Fibroblast of lung (primary cell): ENCODE measurements at regions not wholly inside any gene's neighbourhood (a gene's known extent, or its start where the extent isn't known, plus 50 kb on each side); places are given as distances from the start of the nearest gene placed in this dataset.

ENCODE experiments used
- EZH2 ChIP-seq: IDR thresholded peaks from 2 replicates; pipeline ENCODE4 v1.5.1; 2012; ENCODE audit warnings: low read length, control low read depth, mild to moderate bottlenecking; ENCODE audit errors: missing control alignments
- TF ChIP-seq, protein P1 (sequence below), 2 donors: IDR thresholded peaks in 1 of 2; conservative IDR thresholded peaks in 1 of 2; 1 replicate in 1 of 2; 2 replicates in 1 of 2; pipeline ENCODE4 v1.5.1; 2011 to 2012; ENCODE audit warnings: low read length in 2 of 2, control low read depth in 1 of 2, inconsistent platforms in 1 of 2, low read depth in 1 of 2, mild to moderate bottlenecking in 1 of 2

DNA sequence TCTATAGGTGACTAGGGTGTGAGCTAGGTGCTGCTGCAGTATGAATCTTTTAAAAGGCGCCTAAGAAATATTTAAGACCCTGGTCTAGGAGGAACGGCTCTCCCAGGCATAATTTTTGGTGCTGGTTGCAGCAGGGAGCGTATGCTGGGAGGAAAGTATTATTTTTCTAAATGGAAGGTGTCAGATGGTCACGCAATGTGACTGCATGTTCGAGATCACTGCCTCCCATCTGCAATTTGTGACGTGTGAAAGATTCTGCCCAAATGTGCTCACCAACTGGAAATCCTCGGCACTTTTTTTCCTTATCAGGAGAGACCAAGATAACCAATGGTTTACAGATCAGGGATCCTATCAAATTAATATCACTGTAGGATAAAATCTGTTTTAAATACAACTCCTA is 95.6 kb upstream of the KLHL14 start:
- TF ChIP-seq, protein P1, sequence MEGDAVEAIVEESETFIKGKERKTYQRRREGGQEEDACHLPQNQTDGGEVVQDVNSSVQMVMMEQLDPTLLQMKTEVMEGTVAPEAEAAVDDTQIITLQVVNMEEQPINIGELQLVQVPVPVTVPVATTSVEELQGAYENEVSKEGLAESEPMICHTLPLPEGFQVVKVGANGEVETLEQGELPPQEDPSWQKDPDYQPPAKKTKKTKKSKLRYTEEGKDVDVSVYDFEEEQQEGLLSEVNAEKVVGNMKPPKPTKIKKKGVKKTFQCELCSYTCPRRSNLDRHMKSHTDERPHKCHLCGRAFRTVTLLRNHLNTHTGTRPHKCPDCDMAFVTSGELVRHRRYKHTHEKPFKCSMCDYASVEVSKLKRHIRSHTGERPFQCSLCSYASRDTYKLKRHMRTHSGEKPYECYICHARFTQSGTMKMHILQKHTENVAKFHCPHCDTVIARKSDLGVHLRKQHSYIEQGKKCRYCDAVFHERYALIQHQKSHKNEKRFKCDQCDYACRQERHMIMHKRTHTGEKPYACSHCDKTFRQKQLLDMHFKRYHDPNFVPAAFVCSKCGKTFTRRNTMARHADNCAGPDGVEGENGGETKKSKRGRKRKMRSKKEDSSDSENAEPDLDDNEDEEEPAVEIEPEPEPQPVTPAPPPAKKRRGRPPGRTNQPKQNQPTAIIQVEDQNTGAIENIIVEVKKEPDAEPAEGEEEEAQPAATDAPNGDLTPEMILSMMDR (conservative IDR thresholded peaks at IDR 0.05 in 1 of 2, IDR thresholded peaks at IDR 0.05 in 1 of 2; ENCODE audit: low read depth in 1 of 2, low read length in 2 of 2) = no peak
- TF ChIP-seq EZH2 = no peak
